ENCODE measurements at regions not wholly inside any gene's neighbourhood (a gene's known extent, or its start where the extent isn't known, plus 50 kb on each side); places are given as distances from the start of the nearest gene placed in this dataset.

GRCh38 chr6:49264909-49265308 is 198.1 kb downstream of the MMUT start:
- no peak for TF ChIP-seq CTCF (IDR thresholded peaks at IDR 0.05)
- TF ChIP-seq POLR2AphosphoS5 (IDR thresholded peaks at IDR 0.05) = no peak
- TF ChIP-seq POLR2A (IDR thresholded peaks at IDR 0.05) = no peak

Data from prostate gland (tissue), 2 donors.